HG03565 (cell line): ENCODE measurements at regions not wholly inside any gene's neighbourhood (a gene's known extent, or its start where the extent isn't known, plus 50 kb on each side); places are given as distances from the start of the nearest gene placed in this dataset.
"Not testable (repeated sequence)": the region's sequence is repeated elsewhere in the genome, so short reads cannot be mapped to it uniquely, and the experiment has no call there.

Experiments
- ATAC-seq: cut with Tn5 transposase; IDR thresholded peaks from one replicate; pipeline ENCODE4 v1.9.1; 2021; ENCODE audit warnings: mild to moderate bottlenecking, moderate library complexity; ENCODE audit not compliant: unreplicated experiment

DNA sequence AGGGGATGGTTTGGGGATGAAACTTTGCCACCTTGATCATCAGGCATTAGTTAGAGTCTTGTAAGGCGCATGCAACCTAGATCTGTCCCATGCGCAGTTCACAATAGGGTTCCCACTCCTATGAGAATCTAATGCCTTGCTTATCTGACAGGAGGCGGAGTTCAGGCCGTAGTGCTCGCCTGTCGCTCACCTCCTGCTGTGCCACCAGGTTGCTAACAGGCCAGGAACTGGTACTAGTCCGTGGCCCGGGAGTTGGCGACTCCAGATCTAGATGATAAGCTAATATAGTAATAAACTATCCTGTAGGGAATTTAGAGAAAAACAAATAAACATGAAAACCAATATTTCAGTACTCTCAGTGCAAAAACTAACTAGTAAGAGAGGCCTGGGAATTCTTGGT lies 155.4 kb upstream of the ANO5 start:
- no peak for ATAC-seq

DNA sequence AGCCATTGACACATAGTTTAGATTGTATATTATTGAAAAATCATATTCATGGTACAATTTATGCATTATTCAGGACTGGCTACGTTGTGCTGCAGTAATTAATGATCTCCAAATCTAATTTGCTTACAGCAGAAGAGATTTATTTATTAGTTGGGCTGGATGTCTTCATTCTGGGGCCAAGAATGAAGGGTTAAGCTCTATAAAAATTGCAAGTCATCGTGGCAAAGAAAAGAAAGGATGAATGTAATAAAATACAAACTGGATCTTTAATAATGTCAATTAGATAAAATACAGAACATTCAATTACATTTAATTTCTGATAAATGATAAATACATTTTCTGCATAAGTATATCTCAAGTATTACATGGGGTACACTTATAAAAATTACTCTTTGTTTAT lies 151.8 kb upstream of the ANO5 start:
- ATAC-seq, result no peak

DNA sequence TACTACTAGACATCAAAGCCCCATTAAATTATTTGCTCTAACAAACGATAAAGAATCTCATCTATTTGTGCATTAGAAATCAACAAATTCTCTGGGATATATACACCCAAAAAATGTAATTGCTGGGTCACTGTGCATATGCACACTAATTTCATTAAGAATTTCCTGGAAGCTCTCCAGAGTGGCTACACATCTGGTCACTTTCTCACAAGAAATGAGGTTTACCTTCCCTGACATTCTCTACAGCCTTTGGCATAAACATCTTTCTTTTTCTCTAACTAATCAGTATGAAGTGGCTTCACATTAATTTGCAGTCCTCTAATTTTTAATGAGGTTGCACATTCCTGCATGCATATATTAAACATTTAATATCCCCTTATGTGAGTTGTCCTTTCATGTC lies 150.8 kb upstream of the ANO5 start:
- ATAC-seq, result no peak

DNA sequence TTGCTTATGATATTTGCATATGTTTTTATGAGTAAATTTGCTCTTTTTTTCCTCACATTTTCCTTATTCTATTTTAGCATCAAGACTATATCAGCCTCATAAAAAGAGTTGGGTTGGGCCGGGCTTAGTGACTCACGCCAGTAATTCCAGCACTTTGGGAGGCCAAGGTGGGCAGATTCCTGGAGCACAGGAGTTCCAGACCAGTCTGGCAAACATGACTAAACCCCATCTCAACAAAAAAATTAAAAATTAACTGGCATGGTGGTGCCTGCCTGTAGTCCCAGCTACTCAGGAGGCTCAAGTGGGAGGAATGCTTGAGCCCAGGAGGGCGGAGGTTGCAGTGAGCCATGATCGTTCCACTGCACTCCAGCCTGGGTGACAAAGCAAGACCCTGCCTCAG lies 148.8 kb upstream of the ANO5 start:
- ATAC-seq, result no peak

DNA sequence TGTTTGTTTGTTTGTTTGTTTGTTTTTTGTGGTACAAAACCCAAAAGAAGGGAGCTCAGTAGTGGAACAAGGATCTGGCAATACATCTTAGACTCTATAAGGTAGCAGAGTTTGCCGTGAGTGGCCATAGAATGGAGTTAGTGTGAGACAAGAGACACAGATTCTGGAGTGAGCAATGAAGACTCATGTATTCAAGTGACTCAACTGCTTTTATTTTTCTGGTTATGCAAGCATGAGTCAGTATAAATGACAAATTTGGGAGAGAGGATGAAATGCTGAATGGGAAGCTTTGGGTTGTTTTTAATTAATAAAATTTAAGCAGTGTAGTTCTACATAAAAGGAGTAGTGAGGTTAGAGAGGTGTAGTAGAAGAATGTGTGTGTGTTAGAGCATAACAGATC lies 143.6 kb upstream of the ANO5 start:
- ATAC-seq, result no peak

DNA sequence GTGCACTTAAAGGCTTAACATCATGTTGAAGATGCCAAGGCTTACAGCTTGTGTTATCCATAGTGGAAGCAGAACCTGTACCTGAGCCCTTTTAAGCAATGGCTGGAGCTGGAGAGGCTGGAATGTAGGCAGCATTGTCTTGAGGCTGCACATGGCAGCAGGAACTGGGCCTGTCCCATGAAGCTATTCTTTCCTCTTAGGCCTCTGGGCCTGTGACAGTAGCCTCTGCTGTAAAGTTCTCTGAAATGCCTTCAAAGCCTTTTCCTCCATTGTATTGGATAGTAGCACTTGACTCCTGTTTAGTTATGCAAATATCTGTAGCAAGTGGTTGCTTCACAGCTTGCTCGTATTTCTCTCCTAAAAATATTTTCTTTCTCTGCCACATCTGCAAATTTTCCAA lies 127.4 kb upstream of the ANO5 start:
- no peak for ATAC-seq

DNA sequence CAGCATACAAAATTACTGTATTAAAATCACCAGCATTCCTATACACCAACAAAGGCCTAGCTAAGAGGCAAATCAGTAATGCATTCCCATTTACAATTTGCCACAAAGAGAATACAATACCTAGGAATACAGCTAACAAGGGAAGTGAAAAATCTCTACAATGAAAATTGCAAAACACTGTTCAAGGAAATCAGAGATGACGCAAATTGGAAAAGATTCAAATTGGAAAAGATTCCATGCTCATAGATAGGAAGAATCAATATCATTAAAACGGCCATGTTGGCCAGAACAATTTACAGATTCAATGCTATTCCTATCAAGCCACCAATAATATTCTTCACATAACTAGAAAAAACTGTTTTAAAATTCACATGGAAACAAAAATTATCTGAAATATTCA lies 123.0 kb upstream of the ANO5 start:
- ATAC-seq, result no peak

DNA sequence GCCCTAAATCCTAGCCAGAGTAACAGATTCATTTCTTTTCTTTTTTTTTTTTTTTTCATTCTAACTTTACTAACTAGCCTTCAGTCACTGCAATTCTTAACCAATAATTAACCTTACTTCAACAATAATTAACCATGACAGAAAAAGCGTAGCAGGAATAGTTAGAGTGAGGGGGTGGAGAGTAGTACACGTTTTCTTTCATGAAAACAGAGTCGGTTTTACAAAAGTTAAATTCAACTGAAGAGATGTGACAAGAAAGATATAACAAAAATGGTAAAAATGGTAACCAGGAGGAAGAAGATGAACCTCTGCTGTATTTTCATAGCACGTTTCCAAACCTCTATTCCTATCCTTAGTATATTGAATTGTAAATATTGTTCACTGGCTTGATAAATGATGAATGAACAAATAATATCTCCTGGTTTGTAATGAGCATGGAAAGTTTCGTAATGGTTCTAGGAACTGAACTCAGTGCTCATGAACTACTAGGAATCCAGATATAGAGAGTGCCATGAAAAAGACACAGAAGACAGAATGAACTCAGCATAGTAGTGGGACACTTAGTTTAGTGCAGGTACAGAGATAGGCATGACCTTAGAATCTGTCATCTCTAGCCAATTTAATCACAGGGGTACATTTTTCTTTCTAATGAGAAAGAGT lies 116.5 kb upstream of the ANO5 start:
- ATAC-seq, result no peak

DNA sequence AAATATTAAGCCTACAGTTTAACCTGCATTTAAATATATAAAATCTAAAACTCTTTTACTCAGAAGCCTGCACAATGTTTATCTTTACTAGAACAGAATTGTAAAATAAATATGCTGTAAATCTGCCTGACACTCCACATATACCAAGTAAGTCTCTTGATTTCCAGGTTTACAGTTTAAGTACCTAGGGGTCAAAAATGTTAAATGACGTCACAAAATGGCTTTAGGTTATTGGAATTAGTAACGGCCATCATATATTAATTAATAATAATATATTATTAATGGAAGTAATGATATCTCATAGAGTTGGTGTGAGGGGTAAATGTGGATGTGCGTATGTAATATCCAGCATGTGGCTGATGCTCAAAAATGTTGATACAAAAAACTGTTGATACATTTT lies 114.8 kb upstream of the ANO5 start:
- ATAC-seq, result no peak

DNA sequence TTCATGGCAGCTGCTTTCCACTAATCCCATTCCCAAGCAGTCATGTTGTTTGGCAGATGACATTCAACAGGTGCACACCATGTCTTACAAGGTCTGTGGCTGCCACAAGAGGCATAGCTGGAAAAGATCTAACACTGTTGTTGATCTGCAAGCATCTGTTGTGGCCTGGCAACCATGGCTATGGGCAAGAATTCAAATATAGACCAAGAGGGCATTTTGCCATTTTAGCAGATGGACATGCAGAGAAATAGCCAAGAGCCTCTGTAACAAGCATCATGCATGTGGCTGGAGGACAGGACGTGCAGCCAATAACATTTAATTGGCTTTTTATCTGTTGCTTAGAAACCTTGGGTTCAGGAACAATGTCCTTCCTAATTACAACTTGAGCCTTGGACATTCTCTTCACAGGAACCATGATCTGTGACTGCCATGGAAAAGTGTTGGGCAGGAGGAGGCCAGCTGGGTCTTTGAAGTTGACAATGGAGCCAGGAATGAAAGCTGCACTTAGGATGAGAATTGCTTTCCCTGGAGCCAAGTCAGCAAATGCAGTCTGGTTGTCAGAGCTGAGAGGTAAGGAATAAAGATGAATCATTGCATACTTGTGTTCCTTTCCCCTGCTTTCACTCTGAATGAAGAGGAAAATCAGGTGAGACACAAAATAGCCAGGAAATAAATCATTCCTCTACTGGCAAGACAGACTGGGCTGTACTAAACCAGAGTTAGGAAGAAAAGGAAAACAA lies 113.6 kb upstream of the ANO5 start:
- ATAC-seq, result no peak

DNA sequence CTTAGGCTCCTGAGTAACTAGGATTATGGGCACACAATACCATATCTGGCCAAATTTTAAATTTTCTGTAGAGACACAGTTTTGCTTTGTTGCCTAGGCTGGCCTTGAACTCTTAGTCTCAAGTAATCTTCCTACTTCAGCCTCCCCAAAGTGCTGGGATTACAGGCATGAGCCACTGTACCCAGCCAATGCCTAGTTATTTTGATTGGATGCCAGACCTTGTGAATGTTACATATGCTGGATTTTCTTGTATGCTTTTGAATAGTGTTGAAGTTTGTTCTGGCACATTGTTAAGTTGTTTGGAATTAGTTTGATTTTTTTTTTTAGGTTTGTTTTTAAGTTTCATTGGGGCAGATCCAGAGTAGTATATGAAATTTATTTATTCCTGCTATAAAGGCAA lies 110.7 kb upstream of the ANO5 start:
- ATAC-seq, result no peak

DNA sequence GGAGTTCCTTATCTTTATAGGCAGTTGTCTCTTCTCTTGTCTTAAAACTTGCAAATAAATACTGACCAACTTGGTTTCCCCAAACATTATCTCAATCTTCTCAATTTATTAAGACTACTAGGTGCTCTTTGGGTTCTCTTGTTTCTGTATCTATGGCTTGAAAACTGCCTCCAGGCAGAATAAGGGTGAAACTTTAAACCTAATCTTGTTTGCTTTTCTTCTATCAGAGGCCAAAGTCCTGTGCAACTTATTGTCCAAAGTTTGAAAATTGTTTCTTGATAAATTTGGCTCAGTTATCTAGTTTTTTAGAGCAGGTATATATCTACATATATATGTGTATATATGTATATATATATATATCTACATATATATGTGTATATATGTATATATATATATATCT lies 110.1 kb upstream of the ANO5 start:
- ATAC-seq, result no peak

DNA sequence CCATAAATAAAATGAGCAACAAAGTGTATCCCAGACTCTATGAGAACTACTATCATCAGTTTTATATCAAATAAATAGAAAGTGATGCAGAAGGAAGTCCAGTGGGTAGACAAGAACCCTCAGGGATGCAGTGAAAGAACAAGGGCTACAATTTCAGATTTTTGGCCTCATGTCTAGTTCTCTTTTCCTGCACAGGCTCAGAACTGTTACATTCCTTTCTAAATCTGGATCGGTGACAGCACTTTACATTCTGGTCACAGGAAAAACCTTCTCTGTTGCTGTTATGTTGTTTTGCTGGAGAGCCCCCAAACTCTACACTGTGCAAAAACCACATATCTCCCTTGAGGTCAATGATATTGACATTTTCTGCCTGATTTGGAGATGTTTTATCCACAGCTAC lies 108.8 kb upstream of the ANO5 start:
- ATAC-seq, result no peak

DNA sequence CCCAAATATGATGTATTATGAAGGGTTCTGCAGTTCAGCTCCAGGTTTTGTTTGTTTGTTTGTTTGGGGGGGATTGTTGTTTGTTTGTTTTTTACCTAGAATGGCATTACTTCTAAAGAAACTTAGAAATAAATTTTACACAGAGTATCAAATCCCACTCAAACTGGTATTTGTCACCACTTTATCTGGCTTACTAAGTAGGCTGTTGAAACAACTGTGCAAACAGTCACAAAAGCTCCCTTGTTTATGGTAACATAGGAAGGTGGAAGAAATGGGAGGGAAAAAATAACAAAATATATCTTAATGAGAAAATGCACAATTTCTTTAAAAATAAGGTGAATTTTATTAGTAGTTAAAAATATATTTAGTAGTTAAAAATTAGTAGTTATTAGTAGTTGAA lies 108.3 kb upstream of the ANO5 start:
- ATAC-seq, result no peak

DNA sequence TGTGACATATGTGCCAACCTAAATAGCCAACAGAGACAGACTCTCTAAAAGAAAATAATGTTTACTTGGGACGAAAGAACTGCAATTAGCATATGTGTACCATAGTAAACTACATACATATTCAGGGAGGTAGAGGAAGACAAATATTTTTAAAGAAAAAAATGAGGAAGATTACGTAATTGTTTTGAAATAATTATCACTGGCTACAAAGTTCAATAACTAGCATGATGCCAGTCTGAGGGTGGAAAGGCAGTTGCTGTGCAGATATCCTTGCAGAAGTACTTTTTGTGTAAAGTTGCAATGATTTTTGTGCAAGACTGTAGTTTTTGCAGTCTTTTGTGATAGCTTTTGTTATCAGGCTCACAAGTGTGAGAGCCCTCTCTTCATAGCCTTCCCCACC lies 103.3 kb upstream of the ANO5 start:
- no peak for ATAC-seq

DNA sequence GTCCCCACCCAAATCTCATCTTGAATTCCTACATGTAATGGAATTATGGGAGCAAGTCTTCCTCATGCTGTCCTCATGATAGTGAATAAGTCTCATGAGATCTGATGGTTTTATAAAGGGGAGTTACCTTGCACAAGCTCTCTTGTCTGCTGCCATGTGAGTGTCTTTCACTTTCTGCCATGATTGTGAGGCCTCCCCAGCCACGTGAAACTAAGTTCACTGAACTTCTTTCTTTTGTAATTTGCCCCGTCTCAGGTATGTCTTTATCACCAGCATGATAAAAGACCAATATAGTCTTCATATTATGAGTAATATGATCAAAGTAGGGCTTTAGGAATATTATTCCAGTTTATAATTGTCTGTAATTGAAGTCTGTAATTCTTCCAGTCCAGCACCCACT lies 86.3 kb upstream of the ANO5 start:
- no peak for ATAC-seq

DNA sequence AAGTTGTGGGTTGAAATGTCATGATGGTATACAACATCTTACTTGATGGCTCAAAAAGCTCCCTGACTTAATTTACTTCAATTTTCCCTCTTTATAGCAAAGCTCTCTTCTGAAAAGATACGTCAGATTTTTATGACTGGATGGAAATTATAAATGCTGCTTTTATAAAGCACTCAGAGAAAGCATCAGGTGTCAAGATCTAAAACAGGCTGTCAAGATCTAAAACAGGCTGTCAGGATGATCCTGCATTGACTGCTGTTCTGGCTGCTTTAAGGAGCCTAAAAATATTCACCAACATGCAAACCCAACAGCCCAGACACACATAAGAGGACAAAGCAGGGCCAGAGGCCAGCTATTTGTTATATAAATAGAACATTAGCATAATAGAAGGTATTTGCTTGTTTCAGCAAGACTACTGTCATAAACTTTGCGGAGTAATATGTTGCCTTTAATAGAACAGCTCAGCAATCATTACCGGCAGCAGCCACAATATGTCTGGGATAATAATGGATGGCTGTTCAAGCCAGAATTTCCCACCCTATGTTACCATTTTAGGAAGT lies 77.3 kb upstream of the ANO5 start:
- ATAC-seq, result no peak

DNA sequence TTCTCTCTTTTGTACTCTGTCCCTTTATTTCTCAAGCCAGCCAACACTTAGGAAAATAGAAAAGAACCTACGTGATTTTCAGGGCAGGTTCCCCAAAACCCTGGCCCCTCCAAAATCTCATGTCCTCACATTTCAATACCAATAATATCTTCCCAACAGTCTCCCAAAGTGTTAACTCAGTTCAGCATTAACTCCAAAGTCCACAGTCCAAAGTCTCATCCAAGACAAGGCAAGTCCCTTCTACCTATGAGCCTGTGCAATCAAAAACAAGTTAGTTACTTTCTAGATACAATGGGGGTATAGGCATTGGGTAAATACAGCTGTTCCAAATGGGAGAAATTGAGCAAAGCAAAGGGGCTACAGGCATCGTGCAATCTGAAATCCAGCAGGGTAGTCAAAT lies 64.9 kb upstream of the ANO5 start:
- ATAC-seq, result not testable (repeated sequence)

DNA sequence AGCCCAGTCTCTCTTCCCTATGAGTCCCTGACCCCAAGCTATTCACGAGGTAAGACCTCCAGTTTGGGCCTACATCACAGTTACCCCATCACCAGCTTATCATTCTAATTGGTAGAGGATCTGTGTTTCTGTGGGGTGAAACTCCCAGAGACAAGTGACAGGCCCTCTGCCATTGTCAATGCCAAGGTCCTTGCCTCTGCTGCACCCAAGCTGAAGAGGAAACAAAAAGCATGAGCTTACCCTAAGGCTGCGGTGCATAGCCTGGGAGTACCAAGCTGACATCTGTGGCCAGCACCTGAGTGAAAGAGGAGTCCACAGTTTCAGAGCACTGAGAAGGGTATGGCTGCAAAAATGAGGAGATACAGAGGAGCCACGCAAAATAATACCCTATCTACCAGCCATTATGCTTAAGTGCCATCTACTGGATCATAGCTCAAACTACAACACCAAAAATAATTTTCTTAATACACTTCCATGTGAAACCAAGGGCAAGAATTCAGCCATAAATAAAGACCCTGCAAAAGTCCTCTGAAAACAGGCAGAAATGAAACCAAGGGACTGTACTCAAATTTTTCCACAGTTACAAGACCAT lies 62.3 kb upstream of the ANO5 start:
- ATAC-seq, result peak; percentile 83

DNA sequence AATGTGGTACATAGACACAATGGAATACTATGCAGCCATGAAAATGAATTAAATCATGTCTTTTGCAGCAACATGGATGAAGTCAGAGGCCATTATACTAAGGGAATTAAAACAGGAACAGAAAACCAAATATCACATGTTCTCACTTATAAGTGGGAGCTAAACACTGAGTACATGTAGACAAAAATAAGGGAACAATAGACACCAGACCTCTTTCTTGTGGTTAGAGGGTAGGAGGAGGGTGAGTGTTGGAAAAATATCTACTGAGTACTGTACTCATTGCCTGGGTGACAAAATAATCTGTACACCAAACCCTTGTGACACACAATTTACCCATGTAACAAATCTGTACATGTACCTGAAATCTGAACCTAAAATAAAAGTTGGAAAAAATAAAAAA lies 59.1 kb upstream of the ANO5 start:
- ATAC-seq, result no peak

DNA sequence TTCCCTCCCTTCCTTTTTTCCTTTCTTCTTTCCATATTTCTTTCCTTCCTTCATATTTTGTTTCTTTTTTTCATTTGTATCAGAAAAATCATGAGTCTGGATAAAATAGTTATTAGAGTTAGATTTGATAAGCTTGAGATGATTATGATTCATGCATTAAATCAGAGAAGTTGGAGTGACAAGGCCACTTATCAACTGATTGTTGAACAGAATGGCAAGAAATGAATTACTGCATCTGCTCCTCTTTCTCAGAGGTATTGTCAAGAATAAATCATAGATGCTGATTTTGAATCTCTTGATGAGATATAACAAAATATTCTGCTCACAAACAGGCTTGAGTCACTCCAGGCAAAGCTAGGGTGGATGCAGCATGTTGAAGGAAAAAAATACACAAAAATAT lies 54.6 kb upstream of the ANO5 start:
- no peak for ATAC-seq
